ENCODE measurements at regions not wholly inside any gene's neighbourhood (a gene's known extent, or its start where the extent isn't known, plus 50 kb on each side); places are given as distances from the start of the nearest gene placed in this dataset.

DNA sequence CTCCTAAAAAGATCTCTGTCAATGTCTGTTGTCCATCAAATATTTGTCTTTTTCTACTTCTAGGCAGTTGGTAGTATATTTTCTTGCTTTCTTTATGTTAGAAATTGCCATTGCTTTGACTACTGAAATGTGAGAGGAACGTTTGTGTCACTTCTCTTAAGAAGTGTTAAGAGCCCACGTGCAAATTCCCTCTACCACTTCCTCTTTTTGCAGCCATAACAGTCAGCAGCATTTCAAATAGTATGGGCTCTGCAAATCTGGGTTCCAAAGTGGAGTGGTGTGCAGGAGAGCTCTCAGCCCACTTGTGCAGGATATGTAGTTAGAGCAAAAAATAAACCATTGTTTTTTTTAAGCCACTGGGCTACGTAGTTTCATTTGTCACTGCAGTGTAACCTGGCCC is 314.0 kb downstream of the MEIS1 start:
- TF ChIP-seq, protein P1, sequence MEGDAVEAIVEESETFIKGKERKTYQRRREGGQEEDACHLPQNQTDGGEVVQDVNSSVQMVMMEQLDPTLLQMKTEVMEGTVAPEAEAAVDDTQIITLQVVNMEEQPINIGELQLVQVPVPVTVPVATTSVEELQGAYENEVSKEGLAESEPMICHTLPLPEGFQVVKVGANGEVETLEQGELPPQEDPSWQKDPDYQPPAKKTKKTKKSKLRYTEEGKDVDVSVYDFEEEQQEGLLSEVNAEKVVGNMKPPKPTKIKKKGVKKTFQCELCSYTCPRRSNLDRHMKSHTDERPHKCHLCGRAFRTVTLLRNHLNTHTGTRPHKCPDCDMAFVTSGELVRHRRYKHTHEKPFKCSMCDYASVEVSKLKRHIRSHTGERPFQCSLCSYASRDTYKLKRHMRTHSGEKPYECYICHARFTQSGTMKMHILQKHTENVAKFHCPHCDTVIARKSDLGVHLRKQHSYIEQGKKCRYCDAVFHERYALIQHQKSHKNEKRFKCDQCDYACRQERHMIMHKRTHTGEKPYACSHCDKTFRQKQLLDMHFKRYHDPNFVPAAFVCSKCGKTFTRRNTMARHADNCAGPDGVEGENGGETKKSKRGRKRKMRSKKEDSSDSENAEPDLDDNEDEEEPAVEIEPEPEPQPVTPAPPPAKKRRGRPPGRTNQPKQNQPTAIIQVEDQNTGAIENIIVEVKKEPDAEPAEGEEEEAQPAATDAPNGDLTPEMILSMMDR (IDR thresholded peaks at IDR 0.05; ENCODE audit: unreplicated experiment): no peak
- Mint-ChIP-seq H3K27me3 (ENCODE audit: unreplicated experiment) (no peaks in the 10 kb centered on the region), H3K36me3 (ENCODE audit: low read depth, unreplicated experiment) (no peaks in the 10 kb centered on the region), H3K9me3 (ENCODE audit: unreplicated experiment) (no peaks in the 10 kb centered on the region), H3K27ac (ENCODE audit: unreplicated experiment) (no peak overlapping the region), H3K4me3 (ENCODE audit: unreplicated experiment) (no peak overlapping the region), H3K4me1 (ENCODE audit: unreplicated experiment) (no peaks in the 10 kb centered on the region)
- DNase-seq (ENCODE audit: low spot score): no peak

DNA sequence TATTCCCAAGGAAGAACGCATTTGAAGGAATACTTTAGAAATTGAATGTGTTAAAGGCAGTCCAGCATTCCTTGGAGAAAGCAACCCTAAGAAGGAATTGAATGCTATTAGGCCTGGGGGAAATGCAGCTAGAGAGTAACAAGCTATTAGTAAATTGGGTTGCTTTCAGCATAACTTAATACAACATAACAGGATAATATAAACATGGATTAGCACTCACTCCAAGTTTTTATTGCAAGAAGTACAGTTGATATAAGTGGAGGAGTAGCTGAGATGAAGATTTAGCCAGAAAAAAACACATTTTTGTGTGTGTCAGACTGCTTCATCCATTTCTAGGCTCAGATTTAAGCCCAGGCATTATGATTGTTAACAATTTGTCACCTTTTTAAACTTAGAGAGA is 314.6 kb downstream of the MEIS1 start:
- no peaks in the 10 kb centered on the region for H3K36me3 Mint-ChIP-seq (ENCODE audit: low read depth, unreplicated experiment)
- no peak overlapping the region for H3K4me3 Mint-ChIP-seq (ENCODE audit: unreplicated experiment)

DNA sequence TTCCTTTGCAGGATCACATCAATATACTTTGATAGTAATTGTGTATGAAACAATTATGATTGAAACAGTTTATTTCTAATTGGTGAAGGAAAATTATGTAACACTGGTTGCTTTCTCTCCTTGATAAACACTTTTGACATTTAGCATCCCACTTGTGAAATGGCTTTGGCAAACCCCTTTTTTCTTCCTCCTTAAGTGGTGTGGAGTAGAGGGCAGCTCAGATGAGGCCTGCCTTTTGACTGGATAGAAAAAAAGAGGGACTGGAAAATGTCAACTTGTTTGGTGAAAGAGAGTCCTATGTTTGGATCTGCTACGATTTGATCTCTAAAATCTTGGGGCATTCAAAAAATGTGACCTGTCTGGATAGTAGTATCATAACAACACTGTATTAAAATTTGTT is 318.3 kb downstream of the MEIS1 start:
- Mint-ChIP-seq H3K27me3 (ENCODE audit: unreplicated experiment) (no peaks in the 10 kb centered on the region), H3K27ac (ENCODE audit: unreplicated experiment) (no peak overlapping the region), H3K9me3 (ENCODE audit: unreplicated experiment) (no peaks in the 10 kb centered on the region), H3K4me1 (ENCODE audit: unreplicated experiment) (no peaks in the 10 kb centered on the region), H3K36me3 (ENCODE audit: low read depth, unreplicated experiment) (no peaks in the 10 kb centered on the region), H3K4me3 (ENCODE audit: unreplicated experiment) (no peak overlapping the region)
- DNase-seq (ENCODE audit: low spot score): no peak
- TF ChIP-seq, protein P1 (IDR thresholded peaks at IDR 0.05; ENCODE audit: unreplicated experiment): no peak

More for the DNA sequence above, 314.6 kb downstream of the MEIS1 start:
- TF ChIP-seq, protein P1 (IDR thresholded peaks at IDR 0.05; ENCODE audit: unreplicated experiment): no peak
- H3K27me3 Mint-ChIP-seq (ENCODE audit: unreplicated experiment): no peaks in the 10 kb centered on the region
- H3K27ac Mint-ChIP-seq (ENCODE audit: unreplicated experiment): no peak overlapping the region
- H3K4me1 Mint-ChIP-seq (ENCODE audit: unreplicated experiment): no peaks in the 10 kb centered on the region
- DNase-seq (ENCODE audit: low spot score): no peak
- no peaks in the 10 kb centered on the region for H3K9me3 Mint-ChIP-seq (ENCODE audit: unreplicated experiment)

DNA sequence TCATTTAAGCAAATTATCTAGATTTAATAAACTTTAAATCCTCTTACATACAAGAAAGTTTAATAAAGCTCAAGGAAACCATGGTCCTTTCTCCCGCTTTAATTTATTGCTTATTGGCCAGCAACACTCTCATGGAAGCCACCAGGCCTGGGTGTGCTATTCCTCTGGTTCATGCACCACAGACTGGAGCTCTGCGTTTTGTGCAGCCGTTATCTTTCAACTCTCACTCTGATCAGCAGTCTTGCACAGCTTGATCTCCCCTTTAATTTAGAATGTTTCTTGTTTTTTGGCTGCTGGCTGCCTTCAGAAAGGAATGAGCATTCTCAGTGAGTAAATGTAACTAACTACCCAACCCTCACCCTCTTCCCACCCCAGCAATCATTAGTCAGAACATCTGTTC is 318.7 kb downstream of the MEIS1 start:
- Mint-ChIP-seq H3K36me3 (ENCODE audit: low read depth, unreplicated experiment) (no peaks in the 10 kb centered on the region), H3K27me3 (ENCODE audit: unreplicated experiment) (peaks cover 2% of the 10 kb centered on the region), H3K9me3 (ENCODE audit: unreplicated experiment) (no peaks in the 10 kb centered on the region), H3K4me3 (ENCODE audit: unreplicated experiment) (no peak overlapping the region), H3K27ac (ENCODE audit: unreplicated experiment) (no peak overlapping the region), H3K4me1 (ENCODE audit: unreplicated experiment) (no peaks in the 10 kb centered on the region)
- TF ChIP-seq, protein P1 (IDR thresholded peaks at IDR 0.05; ENCODE audit: unreplicated experiment): no peak
- DNase-seq (ENCODE audit: low spot score): no peak

DNA sequence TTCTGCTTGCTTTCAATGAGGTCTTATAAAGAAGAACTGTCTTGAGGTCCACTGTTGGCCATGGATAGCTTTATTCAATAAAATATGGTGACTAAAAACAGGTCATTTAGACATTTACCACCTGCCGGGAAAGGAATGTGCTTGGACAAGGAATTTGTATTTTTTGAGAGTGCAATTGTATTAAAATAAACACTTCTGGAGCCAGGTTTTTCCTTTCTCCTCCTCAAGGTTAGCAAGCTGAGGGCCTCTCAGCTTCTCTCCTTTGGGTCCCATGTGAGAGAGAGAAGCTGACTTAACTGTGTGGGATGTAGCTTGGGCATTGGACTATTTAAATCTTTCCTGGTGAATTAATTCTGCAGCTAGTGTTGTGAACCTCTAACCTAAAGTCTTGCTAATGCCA is 321.0 kb downstream of the MEIS1 start:
- H3K27me3 Mint-ChIP-seq (ENCODE audit: unreplicated experiment): peaks cover 2% of the 10 kb centered on the region
- H3K9me3 Mint-ChIP-seq (ENCODE audit: unreplicated experiment): no peaks in the 10 kb centered on the region
- H3K4me1 Mint-ChIP-seq (ENCODE audit: unreplicated experiment): no peaks in the 10 kb centered on the region
- TF ChIP-seq, protein P1 (IDR thresholded peaks at IDR 0.05; ENCODE audit: unreplicated experiment): no peak
- DNase-seq (ENCODE audit: low spot score): no peak
- H3K27ac Mint-ChIP-seq (ENCODE audit: unreplicated experiment): no peak overlapping the region
- no peak overlapping the region for H3K4me3 Mint-ChIP-seq (ENCODE audit: unreplicated experiment)
- no peaks in the 10 kb centered on the region for H3K36me3 Mint-ChIP-seq (ENCODE audit: low read depth, unreplicated experiment)

Measured in endothelial cell (in vitro differentiated cells).